ENCODE measurements at regions not wholly inside any gene's neighbourhood (a gene's known extent, or its start where the extent isn't known, plus 50 kb on each side); places are given as distances from the start of the nearest gene placed in this dataset.
"Not testable (repeated sequence)": the region's sequence is repeated elsewhere in the genome, so short reads cannot be mapped to it uniquely, and the experiment has no call there.

- DNase-seq (ENCODE audit: low read depth): no peak
Observed at GRCh38 chr10:118966076-118966849, 63.3 kb upstream of the NANOS1 start.

GRCh38 chr10:118966850-118967125 is 62.7 kb upstream of the NANOS1 start:
- no peak for DNase-seq (ENCODE audit: low read depth)

- DNase-seq (ENCODE audit: low read depth): no peak
Observed at GRCh38 chr10:118967160-118967559, 62.4 kb upstream of the NANOS1 start.

GRCh38 chr10:118968060-118968459 is 61.5 kb upstream of the NANOS1 start:
- DNase-seq (ENCODE audit: low read depth): no peak

DNA sequence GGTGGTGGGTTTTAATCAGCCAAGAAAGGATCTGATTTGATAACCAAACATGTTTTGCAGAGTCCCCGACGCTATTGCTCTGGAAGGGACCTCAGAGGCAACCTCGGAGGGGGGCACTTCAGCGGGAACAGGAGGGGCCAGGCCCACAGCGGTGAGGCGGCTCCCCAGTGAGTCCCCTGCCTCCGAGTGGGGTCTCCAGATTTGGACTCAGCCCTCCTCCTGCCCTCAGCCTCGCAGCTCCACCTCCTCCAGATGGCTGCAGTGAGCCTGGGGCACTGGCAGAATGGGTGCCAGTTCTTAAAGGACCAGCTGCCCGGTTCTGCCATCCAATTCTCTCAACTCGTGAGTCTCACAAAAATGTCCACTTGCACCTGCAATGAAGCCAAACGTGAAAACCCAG is 61.0 kb upstream of the NANOS1 start:
- DNase-seq (ENCODE audit: low read depth): no peak

- DNase-seq (ENCODE audit: low read depth): no peak
Observed at GRCh38 chr10:118969014-118969413, 60.5 kb upstream of the NANOS1 start.

- no peak for DNase-seq (ENCODE audit: low read depth)
Observed at GRCh38 chr10:118970770-118971169, 58.7 kb upstream of the NANOS1 start.

GRCh38 chr10:118971187-118971586 is 58.3 kb upstream of the NANOS1 start:
- DNase-seq (ENCODE audit: low read depth): no peak

GRCh38 chr10:118971876-118972275 is 57.6 kb upstream of the NANOS1 start:
- DNase-seq (ENCODE audit: low read depth): no peak

GRCh38 chr10:118973744-118974143 is 55.8 kb upstream of the NANOS1 start:
- no peak for DNase-seq (ENCODE audit: low read depth)

DNA sequence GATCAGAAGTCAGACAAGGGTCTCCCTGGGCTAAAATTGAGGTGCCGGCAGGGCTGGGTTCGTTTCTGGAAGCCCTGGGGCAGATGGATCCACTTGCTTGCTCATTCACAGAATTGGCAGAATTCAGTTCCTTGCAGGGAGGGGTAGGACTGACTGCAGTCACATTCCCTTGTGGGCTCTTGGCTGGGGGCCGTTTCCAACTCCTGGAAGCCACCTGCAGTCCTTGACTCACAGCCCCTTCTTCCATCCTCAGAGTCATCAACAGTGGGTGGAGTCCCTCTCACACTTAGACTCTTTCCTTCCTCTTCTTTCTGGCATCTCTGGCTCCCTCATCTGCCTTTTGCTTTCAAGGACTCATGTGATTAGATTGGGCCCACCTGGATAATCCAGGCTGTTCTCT is 54.6 kb upstream of the NANOS1 start:
- DNase-seq (ENCODE audit: low read depth): no peak

- DNase-seq (ENCODE audit: low read depth): not testable (repeated sequence)
Observed at GRCh38 chr10:118976219-118976618, 53.3 kb upstream of the NANOS1 start.

GRCh38 chr10:118977022-118977599 is 52.4 kb upstream of the NANOS1 start:
- no peak for DNase-seq (ENCODE audit: low read depth)

DNA sequence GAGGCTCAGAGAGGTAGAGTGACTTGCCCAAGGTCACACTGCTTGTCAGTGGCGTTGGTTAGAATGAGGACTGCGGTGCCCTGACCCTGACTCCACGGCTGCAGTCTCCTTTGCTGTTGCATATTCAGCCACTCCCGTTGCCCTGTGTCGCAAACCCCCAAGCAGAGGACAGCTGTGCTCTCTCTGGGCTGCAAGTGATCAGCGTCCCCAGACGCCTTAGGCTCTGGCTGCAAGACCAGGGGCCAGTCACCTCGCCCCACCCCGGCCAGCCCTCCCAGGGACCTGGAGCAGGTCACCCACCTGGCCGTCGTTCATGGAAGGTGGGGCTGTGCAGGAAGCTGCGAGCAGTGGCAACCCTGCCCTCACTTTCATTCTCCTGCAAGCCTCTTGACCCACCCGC is 51.7 kb upstream of the NANOS1 start:
- no peak for DNase-seq (ENCODE audit: low read depth)

DNA sequence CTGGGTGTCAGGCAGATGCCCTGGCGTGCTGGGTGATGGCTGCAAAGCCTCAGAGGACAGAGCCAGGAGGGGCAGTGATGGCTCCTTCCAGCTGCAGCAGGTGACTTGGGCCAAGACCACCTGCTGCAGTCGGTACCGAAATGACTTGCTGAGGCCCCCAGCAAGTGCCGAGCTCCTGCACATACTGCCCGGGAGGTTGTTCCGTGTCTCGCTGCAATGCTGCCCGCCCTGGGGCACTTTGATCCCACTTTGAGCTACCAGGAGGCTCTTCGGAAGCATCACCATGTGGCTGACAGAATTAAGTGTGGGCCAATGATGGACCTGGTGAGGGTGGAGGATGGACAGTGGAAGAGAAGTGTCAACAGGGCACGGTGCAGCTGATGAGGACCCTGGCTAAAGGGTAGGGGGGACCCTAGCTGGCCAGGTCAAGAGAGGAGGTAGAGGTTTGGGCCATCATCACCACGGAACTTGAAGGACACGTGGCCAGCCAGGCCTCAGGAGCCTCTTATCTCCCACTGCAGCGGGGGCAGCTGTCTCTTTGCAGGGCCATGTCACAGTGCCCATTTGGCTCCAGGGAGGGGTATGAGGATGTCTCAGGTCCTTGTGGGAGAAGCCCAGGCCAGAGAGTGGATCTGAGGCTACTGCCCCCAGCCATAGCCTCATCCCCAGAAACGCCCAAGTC is 51.1 kb upstream of the NANOS1 start:
- DNase-seq (ENCODE audit: low read depth): no peak

- no peak for DNase-seq (ENCODE audit: low read depth)
Observed at GRCh38 chr10:118978998-118979350, 50.5 kb upstream of the NANOS1 start.

DNA sequence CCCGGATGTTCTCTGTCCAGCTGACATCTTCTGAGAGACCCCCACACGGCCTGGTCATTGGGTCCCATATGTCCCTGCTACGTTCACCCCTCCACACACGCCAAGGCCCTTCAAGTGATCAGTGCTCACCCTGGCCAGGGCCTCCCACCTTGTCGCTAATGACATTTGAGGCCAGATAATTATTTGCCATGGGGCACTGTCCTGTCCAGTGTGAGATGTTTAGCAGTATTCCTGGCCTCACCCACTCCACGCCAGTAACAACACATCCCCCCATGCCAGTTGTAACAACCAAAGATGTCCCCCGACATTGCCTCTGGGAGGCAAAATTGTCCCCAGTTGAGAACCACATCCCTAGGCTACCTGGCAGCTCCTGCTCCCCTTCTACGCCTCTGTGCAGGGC is 49.9 kb upstream of the NANOS1 start:
- DNase-seq (ENCODE audit: low read depth): no peak
